SKM-1 treated with dmso at 0.1 percent for 144 hours (cell line): ENCODE measurements at regions not wholly inside any gene's neighbourhood (a gene's known extent, or its start where the extent isn't known, plus 50 kb on each side); places are given as distances from the start of the nearest gene placed in this dataset.
"Not testable (repeated sequence)": the region's sequence is repeated elsewhere in the genome, so short reads cannot be mapped to it uniquely, and the experiment has no call there.

Experiments used
- DNase-seq: peaks from one replicate; lab custom pipeline; 2025; ENCODE audit not compliant: unreplicated experiment; lab: John Stamatoyannopoulos, UW

GRCh38 chr5:122665051-122665450, 109.8 kb upstream of the SNX2 start:
- DNase-seq: no peak

DNA sequence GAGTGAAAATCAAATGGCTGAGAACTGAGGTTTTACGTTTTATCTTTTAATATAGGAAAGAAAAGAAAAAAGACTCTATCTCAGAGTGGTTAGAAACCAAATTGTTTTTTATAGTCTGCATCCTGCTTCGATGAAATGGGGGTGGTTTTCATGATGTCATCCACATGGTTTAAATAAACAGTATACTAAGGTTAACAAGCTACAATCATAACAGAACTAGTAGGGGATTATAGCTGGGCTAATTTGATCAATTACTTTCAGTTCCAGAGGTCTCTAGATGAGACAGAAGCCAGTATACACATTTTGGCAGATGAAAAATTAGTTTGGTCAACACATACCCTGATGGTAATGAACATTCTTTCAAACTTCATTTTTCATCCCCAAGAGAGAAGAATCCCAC, 106.3 kb upstream of the SNX2 start:
- DNase-seq: no peak

DNA sequence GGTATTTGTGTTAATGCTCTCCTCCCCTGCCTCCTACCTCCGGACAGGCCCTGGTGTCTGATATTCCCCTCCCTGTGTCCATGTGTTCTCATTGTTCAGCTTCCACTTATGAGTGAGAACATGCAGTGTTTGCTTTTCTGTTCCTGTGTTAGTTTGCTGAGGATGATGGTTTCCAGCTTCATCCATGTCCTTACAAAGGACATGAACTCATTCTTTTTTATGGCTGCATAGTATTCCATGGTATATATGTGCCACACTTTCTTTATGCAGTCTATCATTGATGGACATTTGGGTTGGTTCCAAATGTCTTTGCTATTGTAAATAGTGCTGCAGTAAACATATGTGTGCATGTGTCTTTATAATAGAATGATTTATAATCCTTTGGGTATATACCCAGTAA, 105.2 kb upstream of the SNX2 start:
- not testable (repeated sequence) for DNase-seq

GRCh38 chr5:122673343-122673742, 101.5 kb upstream of the SNX2 start:
- DNase-seq: no peak

DNA sequence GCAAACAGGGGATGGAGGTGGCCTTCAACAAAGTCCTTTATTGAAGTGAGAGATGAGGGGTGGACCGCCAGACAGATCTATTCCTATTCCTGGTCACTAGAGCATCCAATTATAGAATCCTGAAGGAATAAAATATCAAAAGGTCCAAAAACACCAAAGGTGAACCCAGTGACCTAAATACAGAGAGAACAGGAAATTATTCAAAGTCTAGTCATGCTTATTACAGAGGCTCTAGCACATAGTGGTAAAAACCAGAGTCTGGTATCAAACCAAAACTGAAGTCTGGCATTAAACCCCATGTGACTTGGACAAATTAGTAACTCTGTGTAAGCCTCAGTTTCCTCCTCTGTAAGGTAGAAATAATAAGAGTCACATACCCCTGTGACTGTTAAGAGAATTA, 100.5 kb upstream of the SNX2 start:
- no peak for DNase-seq

GRCh38 chr5:122680623-122681350, 94.1 kb upstream of the SNX2 start:
- no peak for DNase-seq

DNA sequence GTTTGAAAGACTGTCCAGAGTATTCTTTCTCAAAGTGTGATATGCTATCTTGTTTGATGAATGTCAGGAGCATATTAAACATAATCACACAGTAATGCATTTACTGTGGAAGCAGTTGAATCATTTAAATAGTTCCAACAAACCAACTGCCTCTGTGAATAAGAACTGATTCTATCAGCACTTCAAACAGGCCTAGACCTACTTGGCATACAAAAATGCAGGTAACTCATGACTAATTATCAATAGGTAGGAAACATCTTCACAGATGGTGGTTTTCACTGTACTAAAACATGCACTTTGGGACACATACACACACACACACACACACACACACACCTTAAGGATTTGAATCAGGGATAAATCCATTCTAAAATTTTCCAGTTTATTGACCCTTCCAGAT, 91.2 kb upstream of the SNX2 start:
- DNase-seq: no peak

GRCh38 chr5:122690266-122690665, 84.6 kb upstream of the SNX2 start:
- DNase-seq: no peak

GRCh38 chr5:122691931-122692330, 82.9 kb upstream of the SNX2 start:
- DNase-seq: no peak

DNA sequence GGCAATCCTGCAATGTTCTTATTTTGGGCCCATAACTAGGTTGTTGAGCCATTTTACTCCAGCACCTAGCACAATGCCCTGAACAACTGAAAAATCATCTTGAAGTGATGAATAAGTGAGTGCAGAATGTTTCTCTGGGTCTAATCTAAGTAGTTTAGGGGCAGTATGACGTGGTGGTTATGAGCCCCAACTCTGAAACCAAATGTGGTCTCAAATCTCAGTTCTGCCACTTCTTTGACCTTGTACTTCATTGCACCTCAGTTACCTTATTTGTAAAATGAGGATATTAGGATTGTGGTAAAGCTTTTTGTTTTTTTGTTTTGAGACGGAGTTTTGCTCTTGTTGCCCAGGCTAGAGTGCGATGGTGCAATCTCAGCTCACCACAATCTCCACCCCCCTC, 80.9 kb upstream of the SNX2 start:
- no peak for DNase-seq

- no peak for DNase-seq
These were observed 80.0 kb upstream of the SNX2 start for GRCh38 chr5:122694884-122695283.

- DNase-seq: peak; percentile 33
These were observed 78.1 kb upstream of the SNX2 start for GRCh38 chr5:122696735-122697134.

DNA sequence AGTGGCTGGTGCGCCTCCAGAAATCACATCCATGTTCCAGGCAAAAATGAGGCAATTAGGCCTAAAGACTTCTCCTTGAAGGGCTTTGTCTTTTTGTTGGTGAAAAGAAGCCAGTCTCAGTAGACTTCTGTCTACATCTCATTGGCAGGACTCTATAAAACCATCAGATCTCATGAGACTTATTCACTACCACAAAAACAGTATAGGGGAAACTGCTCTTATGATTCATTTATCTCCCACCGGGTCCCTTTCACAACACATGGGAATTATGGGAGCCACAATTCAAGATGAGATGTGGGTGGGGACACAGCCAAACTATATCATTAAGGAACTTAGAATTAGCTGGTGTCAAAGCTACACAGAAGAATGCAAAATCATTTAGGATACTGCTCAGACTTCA, 77.7 kb upstream of the SNX2 start:
- no peak for DNase-seq

GRCh38 chr5:122699201-122699600, 75.7 kb upstream of the SNX2 start:
- DNase-seq: no peak

GRCh38 chr5:122701640-122702523, 73.0 kb upstream of the SNX2 start:
- no peak for DNase-seq

- DNase-seq: no peak
These were observed 72.4 kb upstream of the SNX2 start for GRCh38 chr5:122702524-122702875.

GRCh38 chr5:122703203-122703602, 71.7 kb upstream of the SNX2 start:
- no peak for DNase-seq

DNA sequence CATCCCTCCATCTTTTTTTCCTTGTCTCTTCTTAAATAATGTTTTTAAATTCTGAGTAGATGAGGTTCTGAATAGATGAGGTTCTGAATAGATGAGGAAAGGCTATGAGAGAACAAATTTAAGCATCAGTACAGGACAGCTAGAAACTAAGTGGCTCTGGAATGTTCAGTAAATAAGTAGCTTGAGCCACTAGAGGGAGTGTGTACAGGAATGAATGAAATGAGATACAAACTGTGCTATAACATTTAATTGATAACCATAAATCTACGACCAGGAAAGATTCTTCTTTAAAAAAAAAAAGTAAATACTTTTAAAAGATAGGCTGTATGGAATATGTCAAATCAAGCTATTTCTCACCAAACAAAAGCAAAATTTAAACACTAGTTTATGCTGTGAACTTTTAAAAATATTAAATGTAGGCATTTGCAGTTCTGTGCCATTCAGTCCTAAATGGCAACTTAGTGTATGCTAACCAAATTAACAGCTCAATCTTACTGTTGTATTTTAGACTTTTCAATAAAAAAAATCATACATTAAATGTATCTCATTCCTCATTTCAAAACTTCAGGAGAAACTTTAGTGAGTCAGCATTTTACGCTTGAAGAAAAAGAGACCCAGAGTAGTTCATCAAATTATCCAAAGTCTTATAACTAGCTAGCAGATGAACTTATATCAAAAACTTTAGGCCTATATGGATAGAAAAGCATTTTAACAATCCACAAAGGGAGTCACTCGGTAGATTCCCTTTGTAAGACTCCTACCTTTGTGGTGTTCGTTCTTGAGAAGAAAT, 70.4 kb upstream of the SNX2 start:
- peak; percentile 43 for DNase-seq

- no peak for DNase-seq
These were observed 69.0 kb upstream of the SNX2 start for GRCh38 chr5:122705851-122706250.

GRCh38 chr5:122707796-122708195, 67.1 kb upstream of the SNX2 start:
- no peak for DNase-seq

- no peak for DNase-seq
These were observed 61.8 kb upstream of the SNX2 start for GRCh38 chr5:122713041-122713440.

DNA sequence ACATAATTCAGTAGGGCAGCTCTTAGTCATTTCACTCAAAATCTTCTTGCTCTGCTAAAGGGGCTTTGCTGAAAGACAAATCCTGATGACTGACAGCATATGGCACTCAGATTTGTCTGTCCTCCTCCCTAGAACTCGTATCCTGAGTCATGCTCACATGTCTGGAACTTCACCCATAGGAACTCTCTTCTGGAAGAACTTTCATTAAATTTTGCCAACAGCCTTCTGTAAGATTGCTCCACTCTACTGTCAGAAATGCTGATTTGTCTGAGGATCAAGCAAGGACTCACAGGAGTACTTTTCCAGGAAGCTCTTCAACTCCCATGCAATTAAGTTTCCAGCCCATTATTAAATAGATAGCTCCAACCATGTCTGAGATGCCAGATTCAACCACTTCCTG, 59.8 kb upstream of the SNX2 start:
- no peak for DNase-seq
